Activated CD4-positive, alpha-beta T cell treated with anti-CD3 and anti-CD28 coated beads, Interleukin-2, amount 50 U/mL, for 4 hours (primary cell): ENCODE measurements at regions not wholly inside any gene's neighbourhood (a gene's known extent, or its start where the extent isn't known, plus 50 kb on each side); places are given as distances from the start of the nearest gene placed in this dataset.
"Not testable (repeated sequence)": the region's sequence is repeated elsewhere in the genome, so short reads cannot be mapped to it uniquely, and the experiment has no call there.

Experiments
- DNase-seq, 2 experiments: peaks; one replicate each; pipeline ENCODE4 v3.0.0-alpha.2; 2020

DNA sequence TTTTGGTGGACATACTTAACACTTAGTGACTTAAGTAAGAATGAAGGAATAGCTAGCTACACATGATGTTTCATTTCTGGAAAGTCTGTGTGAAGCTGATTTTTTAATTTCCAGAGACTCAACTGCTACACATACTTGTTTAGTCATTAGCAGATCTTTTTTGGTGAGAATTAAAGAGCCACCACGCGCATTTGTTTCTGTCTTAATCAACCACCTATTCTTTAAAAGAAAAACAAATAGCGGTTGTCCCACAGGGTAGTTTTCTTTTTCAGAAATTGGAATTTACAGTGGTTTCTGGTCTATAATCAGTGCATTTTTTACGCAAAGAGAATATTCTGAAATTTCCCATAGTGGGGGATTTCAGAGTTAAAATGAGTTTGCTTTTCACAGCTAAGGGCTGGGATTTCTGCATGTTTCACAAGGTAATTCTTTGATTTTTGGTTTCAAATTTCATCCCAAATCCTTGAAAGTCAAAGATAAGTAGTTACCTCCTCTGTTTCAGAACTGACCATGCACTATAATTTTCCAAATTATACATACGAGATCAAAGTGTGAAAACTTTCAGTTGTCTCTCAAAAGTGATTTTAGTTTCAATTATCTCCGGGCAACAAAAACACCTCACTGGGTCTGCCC, 631.0 kb upstream of the GRM7 start:
- DNase-seq = no peak

DNA sequence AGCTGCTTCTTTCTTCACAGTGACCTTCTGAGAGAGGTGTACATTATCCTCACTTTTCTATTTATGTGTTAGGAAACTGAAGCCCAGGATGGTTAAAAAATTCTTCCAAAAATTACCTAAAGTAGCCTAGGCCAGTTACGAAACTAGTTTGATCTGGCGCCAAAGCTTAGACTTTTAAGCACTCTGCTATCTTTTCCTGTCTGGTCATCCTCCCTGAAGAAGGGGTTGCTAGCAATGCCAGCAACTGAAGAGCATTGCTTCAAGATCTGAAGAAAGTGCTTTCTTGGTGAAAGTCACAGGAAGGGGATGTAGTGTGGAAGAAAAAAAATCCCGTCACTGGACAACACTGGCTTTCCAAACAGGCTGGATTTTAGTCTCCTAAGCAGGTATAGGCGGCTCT, 618.8 kb upstream of the GRM7 start:
- no peak for DNase-seq

DNA sequence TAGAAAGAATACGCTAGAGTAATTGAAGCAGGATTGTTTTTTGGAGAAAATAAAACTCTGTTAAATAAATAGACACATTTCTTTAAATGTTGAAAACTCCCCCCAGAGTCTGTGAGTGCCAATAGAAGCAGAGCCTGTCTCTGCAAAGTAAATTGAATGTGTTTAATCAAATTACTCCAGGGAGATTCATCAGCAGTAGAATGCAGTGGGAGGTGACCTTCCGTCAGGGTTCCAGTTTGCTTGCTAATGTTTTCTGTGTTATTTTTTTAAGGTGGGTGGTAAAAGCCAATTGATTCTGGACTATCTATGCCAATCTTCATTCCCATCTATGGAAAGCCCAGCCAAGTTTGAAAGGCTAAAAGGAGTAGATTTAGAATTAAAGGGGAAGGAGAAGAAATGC, 612.4 kb upstream of the GRM7 start:
- DNase-seq = no peak

DNA sequence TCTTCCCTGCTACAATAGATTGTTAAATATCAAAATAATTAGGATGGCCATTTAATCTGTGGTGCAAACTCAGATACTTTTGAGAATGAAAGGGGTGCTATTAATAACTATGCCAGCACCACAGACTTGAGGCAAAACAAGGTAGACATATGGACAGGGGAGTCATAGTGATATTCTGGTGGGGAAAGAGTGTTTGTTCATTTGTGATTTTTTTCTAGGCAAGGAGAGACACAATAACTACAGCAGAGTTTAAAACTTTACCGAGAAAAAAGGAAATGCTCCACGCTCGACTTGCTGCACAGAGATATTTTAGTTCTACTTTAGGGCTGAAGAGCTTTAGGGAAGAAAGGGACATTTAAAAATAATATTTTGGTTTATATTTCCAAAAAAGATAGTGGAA, 611.2 kb upstream of the GRM7 start:
- no peak for DNase-seq

DNA sequence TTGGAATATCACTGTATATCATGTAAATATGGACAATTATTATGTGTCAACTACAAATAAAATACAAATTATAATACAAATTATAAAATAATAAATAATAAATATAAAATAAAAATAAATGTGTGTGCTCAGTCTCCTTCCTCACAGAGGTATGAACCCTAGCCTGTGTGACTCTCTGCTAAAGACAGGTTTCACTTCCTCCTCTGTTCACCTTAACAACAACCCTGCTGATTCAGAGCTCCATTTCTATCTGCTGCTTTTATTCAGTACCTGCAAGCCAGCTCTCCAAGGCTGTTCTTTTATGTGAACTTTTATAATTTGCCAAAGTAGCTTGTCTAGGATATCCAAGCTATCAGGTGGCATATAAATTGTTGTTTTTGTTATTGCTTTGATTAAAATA, 610.7 kb upstream of the GRM7 start:
- DNase-seq = no peak

DNA sequence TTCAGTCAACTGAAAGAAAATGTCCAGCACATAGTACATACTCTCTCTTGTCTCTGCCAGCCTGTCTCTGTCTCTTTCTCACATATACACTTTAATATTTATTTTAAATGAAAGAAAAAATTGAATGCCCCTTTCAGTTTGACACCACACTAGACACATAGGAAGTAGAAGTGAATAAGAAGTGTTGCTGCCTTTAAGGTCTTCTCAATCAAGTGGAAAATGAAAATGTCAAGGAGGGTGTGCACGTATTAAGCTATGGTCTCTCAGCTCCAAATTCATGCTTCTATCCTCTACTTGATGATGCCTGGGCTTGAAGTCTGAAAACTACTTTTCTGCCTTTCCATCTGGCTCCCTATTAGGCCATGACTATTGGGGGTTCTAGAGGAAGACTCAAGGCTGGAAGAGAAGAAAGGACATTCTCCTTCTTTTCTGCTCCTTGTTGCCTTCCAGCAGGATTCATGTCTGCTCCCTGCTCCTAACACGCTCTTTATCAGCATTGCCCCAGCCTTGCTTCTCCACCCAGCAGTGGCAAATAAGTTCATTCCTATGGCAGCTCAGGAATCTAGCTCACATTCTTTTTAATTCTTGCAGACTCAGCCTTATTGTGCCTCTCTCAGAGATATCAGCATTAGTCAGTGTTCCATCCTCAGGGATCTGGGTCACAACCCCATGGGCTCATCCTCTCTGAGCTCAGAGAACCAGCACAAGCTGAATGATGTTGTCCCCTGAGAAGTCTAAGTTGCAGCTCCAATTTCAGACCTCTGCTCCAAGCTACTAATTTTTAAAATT, 609.1 kb upstream of the GRM7 start:
- no peak for DNase-seq

DNA sequence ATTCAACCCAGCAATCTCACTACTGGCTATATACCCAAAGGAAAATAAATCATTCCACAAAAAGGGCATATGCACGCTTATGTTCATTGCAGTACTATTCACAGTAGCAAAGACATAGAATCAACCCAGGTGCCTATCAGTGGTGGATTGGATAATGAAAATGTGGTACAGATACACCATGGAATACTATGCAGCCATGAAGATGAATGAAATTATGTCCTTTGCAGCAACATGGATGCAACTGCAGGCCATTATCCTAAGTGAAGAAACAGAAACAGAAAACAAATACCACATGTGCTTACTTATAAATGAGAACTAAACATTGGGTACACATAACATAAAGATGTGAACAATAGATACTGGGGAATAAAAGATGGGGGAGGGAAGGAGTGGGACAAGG, 606.4 kb upstream of the GRM7 start:
- DNase-seq = no peak

DNA sequence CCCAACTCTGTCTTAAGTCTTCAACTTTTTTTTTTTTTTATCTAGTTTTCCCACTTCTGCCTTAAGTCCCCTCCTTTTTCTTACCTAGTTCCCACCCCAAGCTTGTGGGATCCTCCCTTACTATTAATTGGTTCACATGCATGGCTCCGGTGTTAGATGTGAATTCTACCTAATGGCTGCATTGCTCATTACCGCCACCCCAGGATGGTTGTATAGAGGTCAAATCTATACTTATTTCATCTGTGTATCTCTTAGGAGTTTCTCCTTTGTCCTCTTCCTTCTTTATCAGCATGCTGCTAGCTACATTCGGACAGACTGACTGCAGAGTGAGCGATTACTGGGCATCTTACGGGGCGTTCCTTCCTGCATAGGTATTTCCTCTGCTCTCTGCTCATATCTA, 605.7 kb upstream of the GRM7 start:
- DNase-seq = no peak

DNA sequence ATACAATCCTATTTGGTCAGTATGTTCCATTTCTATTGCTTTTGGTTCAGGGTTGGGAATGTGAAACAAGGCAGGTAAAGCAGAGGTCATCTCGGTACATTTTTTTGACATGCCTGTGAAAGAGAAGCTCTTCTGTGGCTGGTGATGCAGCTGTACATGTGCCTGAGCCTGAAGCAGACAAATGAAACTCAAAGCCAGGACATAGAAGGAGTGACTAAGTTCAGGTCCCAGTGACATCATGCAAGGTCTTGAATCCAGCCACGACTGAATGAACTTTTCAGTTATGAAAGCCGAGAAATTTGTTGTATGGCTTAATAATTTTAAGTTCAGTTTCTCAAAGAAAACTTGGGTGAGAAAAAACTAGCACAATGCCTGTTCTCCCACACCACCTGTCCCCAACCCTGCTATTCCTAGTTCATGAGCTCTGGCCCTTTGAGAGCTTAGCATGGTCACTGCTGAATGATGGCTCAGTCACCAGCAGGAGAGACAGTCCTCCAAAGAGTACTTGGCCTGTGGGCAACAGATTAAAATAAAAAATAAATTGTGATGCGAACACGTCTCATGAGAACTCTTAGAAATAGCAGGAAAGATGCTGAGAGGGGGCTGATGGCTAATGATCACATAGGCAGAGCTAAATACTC, 600.2 kb upstream of the GRM7 start:
- DNase-seq = no peak

DNA sequence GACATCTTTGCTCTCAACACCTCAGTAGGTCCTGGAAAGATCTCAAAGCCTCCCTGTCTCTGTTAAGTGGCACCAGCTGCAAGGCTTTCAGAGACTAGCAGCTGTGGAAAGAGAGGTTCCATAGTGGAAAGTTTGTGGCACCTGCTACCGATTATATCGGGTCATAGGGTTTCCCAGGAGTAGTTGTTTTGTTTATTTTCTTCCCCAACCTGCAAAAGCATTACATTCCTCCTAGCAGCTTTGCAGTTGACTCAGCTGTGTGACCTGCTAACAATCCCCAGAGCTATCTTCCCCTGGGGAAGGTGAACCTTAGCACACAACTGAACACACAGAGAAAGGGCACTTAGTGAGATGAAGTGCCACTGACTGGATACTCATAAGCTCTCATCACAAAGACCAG, 598.9 kb upstream of the GRM7 start:
- no peak for DNase-seq

DNA sequence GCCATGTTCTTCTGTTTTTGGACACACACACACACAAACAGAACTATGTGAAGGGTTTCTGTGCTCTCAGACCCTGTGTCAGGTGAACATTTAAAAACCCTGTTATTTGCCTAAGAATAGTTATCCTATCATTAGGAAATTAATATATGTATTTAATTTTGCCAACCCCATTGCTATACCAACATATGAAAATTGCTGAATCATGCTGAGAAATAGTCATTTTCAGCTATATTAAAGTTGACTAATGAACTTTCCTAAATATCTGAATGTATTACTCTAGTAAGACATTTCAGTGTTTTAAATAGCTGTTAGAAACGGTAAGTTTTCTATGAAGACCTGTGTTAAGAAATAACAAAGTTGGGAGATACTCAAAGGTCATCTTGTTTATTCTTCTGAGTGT, 596.9 kb upstream of the GRM7 start:
- DNase-seq = no peak

DNA sequence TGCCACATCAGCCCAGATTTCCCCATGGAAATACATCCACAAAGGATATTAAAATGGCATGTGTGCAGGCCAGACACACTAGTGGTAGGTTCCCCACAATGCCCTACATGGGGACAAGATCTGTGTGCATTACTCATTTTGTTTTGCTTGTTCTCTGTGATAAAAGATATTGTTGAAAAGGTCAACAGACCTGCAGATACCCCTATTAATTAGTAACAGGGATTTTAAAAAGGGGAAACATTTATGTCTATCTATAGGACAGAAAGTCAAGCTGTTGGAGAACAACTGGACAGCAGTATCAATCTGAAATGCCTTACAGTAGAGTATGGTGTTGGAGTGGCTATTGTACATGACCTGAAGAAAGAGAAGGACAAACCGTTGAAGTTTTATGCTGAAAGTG, 596.0 kb upstream of the GRM7 start:
- no peak for DNase-seq

DNA sequence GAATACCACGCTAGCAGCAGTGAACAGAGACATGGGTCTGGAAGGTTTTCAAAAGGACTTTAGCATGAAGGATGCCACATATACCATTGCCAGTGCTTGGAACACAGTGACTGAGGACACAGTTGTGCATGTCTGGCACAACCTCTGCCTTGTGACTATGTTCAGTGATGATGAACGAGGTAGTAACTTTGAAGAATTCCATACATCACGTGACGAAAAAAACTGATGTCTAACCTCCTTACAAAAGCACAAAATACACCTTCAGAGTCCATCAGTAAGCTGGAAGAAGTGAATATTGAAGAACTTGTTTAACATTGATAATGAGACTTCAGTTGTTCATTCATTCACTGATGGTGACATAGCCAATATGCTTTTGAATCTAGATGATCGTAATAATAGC, 594.8 kb upstream of the GRM7 start:
- no peak for DNase-seq

DNA sequence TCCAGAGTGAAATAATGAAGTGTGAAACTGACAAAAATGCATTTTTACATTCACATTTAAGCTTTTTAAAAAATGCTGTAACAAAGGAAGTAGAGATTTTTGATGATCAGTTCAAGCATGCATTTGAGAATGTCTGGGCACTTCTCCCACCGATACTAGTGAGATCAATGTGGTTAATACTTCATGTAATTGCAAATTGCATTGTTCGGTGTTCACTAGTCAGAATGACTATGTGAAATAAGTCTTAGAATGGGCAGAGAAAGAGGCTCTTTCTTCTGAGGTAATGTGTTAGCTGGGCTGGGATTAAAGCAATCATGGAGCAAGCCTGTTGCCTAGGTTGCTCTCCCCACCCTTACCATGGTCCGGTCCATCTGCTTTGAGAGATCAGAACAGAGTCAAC, 587.0 kb upstream of the GRM7 start:
- no peak for DNase-seq

DNA sequence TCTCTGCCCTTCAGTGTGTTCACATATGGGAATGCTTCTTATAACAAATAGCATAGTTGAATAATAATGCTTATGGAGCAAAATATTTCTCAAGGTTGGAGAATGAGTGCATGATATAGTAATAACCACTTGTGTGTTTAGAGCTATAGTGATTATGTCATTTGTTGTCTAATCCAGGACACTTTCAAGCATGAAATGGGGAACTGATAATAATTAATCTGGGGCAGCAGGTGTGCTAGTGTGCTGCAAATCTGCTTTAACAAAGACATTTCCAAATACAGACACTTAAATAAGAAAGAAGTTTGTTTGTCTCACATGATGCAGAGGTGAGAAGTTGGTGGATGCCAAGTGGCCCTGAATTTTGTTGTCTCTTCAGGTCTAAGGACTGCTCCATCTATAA, 579.3 kb upstream of the GRM7 start:
- DNase-seq = no peak

DNA sequence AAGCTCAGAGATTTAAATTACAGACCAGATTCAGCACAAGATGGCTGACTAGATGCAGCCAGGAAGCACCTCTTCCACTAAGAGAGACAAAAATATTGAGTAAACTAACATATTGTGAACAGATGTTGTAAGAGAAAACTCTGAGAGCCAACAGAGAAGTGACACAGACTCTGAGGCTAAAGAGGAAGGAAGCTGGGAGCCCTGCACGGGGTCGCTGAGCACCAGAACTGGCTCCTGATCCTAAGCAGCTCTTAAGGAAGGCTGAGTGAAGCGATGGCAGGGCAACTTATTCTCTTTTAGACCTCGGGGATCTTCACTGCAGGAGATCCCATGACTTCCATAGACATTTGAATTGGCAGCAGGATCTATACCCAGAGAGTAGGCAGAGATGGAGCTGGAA, 578.0 kb upstream of the GRM7 start:
- DNase-seq = no peak

DNA sequence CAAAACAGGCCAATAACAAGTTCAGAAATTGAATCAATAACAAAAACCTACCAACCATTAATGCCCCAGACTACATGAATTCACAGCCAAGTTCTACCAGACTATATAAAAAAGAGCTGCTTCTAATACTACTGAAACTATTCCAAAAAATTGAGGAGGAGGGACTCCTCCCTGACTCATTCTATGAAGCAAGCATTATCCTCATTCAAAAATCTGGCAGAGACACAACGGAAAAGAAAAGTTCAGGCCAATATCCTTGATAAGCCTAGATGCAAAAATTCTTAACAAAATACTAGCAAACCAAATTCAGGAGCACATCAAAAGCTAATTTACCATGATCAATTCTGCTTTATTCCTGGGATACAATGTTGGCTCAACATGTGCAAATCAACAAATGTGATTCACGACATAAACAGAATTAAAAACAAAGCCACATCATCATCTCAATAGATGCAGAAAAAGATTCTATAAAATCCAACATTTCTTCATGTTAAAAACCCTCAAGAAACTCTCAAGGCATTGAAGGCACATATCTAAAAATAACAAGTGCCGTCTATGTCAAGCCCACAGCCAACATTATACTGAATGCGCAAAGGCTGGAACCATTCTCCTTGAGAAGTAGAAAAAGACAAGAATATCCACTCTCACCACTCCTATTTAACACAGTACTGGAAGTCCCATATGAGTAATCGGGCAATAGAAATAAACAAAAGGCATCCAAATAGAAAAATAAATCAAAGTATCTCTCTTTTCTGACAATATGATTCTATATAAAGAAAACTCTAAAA, 573.6 kb upstream of the GRM7 start:
- DNase-seq = no peak

DNA sequence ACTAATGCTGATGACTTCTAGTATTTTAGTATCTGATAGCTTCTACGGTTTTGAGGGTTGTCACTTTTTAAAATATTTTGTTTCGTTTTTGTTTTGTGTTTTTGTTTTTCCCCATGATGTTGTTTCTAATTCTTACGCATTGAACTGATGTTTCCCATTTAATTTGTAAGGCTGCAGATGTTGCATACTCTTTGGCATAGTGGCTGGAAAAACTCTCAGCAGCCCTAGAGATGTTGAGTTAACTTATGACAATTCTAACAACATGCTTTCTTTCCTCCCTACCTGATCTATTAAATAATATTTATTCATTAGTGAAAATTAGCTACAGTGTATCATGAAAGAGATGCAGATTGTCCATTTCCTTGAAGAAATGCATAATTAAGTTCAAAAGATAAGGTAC, 559.3 kb upstream of the GRM7 start:
- no peak for DNase-seq

DNA sequence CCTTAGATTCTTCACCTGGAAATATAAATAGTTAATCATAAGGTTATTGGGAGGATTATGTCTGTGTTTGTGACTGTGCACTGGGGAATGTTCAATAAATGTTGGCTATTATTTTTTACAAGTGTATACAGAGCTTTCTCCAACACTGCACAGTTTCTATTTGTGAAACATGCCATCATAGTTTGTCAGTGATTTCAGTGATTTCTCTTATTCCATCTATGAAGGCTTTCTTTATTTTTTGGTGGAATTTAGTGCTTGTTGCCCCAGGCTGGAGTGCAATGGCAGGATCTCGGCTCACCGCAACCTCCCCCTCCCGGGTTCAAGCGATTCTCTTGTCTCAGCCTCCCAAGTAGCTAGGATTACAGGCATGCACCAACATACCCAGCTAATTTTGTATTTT, 545.0 kb upstream of the GRM7 start:
- no peak for DNase-seq

DNA sequence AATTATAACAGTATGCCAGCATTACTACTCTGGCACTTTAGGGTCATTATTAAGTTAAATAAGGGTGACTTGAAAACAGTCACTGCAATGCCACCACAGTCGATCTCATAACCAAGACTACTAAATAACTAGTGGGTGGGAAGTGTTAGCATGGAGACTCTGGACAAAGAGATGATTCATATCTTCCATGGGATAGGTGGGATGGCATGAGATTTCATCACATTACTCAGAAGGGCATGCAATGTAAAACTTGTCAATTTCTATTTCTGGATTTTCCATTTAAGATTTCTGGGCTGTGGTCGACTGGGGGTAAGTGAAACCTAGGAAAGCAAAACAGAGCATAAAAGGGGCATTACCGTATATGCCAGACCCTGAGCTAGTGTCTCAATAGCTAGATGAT, 538.9 kb upstream of the GRM7 start:
- no peak for DNase-seq

DNA sequence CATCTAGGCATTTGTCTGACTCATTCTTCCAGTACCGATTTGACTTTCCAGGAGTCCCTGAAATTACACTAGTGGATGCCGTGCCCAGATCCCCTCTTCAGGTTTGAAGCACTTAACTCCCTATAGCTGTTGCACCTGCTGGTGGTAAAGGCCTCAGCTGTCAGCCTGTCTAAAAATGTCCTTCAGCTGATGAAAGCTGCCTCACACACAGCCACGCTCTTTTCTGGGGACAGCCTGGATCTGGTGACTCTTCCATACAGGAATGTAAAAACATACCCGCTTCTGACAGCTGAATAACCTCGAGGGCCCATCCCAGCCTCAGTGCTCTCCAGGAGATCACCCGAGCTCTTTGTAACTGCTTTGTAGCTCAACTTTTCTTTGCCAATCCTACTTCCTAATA, 534.1 kb upstream of the GRM7 start:
- no peak for DNase-seq

DNA sequence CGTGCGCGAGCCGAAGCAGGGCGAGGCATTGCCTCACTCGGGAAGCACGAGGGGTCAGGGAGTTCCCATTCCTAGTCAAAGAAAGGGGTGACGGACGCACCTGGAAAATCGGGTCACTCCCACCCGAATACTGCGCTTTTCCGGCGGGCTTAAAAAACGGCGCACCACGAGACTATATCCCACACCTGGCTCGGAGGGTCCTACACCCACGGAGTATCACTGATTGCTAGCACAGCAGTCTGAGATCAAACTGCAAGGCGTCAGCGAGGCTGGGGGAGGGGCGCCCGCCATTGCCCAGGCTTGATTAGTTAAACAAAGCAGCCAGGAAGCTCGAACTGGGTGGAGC, 520.0 kb upstream of the GRM7 start:
- DNase-seq = not testable (repeated sequence)

DNA sequence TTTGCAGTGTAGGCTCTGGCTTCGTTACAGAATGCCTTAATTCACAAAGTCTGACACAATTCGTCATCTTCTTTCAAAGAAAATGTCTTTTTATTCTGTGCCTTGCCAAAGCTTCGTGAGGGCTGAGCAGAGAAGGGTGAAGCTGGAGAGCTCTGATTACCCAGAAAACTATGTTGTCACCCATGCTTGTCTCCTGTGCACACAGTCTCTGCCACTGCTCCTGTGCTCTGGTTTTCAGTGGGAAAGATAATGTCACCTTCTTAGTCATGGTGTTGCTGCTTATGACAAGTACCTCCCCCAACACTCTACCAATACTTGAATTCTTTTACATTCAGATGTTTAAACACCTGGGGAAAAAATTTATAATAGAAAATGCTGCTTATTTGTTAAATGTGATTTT, 509.2 kb upstream of the GRM7 start:
- no peak for DNase-seq

DNA sequence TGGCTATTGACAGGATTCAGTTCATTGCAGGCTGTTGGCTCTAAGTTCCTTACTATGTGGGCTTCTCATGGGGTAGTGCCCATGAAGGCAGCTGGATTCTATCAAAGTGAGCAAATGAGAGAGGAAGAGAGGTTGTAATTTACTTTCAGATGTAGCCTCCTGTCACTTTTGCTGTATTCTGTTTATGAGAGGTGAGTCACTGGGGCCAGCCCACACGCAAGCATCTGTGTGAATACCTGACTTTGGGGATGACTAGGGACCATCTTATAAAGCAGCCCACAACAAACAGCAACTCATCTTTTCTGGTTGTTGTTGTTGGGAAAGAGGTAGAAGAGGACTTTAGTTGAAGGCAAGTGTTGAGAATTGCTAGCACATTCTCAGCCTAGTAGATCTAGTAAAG, 506.3 kb upstream of the GRM7 start:
- no peak for DNase-seq
